ENCODE measurements at regions not wholly inside any gene's neighbourhood (a gene's known extent, or its start where the extent isn't known, plus 50 kb on each side); places are given as distances from the start of the nearest gene placed in this dataset.

DNA sequence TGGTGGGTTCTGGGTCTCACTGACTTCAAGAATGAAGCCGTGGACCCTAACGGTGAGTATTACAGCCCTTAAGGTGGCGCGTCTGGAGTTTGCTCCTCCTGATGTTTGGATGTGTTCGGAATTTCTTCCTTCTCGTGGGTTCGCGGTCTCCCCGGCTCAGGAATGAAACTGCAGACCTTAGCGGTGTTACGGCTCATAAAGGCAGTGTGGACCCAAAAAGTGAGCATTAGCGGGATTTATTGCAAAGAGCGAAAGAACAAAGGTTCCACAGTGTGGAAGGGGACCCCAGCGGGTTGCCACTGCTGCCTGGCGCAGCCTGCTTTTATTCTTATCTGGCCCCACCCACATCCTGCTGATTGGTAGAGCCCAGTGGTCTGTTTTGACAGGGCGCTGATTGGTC lies 420.5 kb upstream of the BCHE start:
- TF ChIP-seq, protein P1, sequence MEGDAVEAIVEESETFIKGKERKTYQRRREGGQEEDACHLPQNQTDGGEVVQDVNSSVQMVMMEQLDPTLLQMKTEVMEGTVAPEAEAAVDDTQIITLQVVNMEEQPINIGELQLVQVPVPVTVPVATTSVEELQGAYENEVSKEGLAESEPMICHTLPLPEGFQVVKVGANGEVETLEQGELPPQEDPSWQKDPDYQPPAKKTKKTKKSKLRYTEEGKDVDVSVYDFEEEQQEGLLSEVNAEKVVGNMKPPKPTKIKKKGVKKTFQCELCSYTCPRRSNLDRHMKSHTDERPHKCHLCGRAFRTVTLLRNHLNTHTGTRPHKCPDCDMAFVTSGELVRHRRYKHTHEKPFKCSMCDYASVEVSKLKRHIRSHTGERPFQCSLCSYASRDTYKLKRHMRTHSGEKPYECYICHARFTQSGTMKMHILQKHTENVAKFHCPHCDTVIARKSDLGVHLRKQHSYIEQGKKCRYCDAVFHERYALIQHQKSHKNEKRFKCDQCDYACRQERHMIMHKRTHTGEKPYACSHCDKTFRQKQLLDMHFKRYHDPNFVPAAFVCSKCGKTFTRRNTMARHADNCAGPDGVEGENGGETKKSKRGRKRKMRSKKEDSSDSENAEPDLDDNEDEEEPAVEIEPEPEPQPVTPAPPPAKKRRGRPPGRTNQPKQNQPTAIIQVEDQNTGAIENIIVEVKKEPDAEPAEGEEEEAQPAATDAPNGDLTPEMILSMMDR (conservative IDR thresholded peaks at IDR 0.05; ENCODE audit: low read depth, low read length): no peak
- TF ChIP-seq POLR2A (IDR thresholded peaks at IDR 0.05; ENCODE audit: low read depth, low read length) (no peak), RFX5 (IDR thresholded peaks at IDR 0.05; ENCODE audit: low read depth, low read length) (no peak), RAD21 (IDR thresholded peaks at IDR 0.05; ENCODE audit: low read length) (no peak), MAZ (IDR thresholded peaks at IDR 0.05; ENCODE audit: borderline replicate concordance, low read depth, low read length) (no peak), SMC3 (IDR thresholded peaks at IDR 0.05; ENCODE audit: low read depth, low read length) (no peak)
- TF ChIP-seq, protein P2, sequence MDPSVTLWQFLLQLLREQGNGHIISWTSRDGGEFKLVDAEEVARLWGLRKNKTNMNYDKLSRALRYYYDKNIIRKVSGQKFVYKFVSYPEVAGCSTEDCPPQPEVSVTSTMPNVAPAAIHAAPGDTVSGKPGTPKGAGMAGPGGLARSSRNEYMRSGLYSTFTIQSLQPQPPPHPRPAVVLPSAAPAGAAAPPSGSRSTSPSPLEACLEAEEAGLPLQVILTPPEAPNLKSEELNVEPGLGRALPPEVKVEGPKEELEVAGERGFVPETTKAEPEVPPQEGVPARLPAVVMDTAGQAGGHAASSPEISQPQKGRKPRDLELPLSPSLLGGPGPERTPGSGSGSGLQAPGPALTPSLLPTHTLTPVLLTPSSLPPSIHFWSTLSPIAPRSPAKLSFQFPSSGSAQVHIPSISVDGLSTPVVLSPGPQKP (IDR thresholded peaks at IDR 0.05; ENCODE audit: borderline replicate concordance, low read depth, low read length): no peak

All from IMR-90 (cell line).